ENCODE measurements at regions not wholly inside any gene's neighbourhood (a gene's known extent, or its start where the extent isn't known, plus 50 kb on each side); places are given as distances from the start of the nearest gene placed in this dataset.

DNA sequence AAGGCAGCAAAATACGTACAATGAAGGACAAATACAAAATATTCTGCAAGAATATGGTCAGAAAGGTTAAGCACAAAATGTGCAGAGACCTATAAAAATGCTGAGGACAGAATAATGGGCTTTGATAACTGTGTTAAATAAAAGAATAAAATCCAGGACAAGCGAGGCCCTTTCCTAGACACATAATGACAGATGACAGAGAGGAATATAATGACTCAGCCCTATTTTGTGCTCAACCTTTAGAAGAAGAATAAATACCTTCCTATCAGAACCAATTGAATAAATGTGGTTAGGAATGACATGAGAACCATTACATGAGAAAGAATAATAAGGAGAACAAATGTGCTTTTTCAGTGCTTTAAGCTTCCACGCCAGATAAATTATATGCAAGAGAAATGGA, 178.0 kb downstream of the TEX13C start:
- TF ChIP-seq ZNF384 (IDR thresholded peaks at IDR 0.05) (no peak), L3MBTL2 (conservative IDR thresholded peaks at IDR 0.05) (no peak), BHLHE40 (IDR thresholded peaks at IDR 0.05; ENCODE audit: borderline replicate concordance) (no peak), NFRKB (IDR thresholded peaks at IDR 0.05) (no peak), SP1 (IDR thresholded peaks at IDR 0.05) (no peak), HDGF (IDR thresholded peaks at IDR 0.05; ENCODE audit: borderline replicate concordance) (no peak), SUZ12 (IDR thresholded peaks at IDR 0.05) (no peak), ELF4 (IDR thresholded peaks at IDR 0.05) (no peak), FOXM1 (IDR thresholded peaks at IDR 0.05; ENCODE audit: borderline replicate concordance) (no peak)
